Non-pigmented ciliary epithelial cell (primary cell): ENCODE measurements at regions not wholly inside any gene's neighbourhood (a gene's known extent, or its start where the extent isn't known, plus 50 kb on each side); places are given as distances from the start of the nearest gene placed in this dataset.

Source experiments
- DNase-seq: peaks from one replicate; pipeline ENCODE4 v3.0.0-alpha.2; 2010; ENCODE audit warnings: low read depth

GRCh38 chr11:95306801-95307200, 75.8 kb upstream of the SESN3 start:
- DNase-seq, result no peak

DNA sequence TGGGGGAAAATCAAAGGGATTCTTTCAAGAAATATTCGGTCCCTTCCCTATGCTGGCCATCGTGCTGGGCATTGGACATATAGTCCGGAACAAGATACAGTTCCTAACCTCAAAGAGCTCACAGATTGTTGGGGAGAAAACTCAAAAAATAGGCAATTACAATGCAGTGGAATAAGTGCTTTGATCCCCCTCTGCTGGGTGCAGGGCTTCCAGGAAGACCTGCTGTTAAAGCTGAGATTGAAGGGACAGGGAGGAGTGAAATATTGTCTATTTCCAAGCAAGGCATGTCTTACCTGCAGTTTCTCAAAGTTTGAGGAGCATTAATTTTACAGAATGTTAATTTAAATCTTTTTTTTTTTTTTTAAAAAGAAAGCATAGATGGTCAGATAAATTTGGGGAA, 75.1 kb upstream of the SESN3 start:
- no peak for DNase-seq

- no peak for DNase-seq
These were observed 74.7 kb upstream of the SESN3 start for GRCh38 chr11:95305705-95306104.

GRCh38 chr11:95304777-95305176, 73.8 kb upstream of the SESN3 start:
- no peak for DNase-seq

DNA sequence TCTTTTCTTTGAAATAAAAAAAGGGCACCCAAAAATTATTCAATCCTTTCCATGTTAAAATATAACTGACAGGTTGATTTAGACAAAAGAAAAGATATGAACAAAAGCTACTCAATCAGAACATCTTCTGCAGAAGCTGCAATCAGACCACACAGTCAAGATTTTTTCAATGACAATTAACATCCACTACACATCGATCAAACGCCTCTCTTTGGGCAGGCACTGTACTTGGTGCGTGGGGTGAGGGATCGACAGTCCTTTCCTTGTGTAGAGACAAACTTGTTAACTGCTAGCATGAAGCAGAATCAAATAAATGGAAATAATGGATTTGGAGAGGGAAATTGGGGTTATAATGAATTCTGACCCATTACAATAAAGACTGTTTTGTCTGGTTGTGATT, 71.2 kb upstream of the SESN3 start:
- no peak for DNase-seq

DNA sequence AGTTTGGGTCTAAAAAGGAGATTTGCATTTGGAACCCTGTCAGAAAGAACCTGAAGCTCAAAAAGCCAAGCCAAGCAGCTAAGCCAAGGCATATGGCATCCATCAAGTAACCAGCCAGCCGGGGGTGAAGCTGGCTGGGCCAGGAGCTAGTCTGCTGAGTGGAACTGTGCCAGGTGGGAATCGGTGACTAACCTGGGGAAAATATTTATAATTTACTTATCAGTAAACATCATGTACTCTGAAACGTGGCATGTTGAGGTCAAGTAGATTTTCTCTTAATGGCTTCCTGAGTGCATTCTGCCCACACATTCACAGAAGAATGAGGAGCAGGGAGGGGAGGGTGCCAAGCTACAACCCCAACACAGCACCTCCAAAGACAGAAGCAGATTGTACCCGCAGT, 70.5 kb upstream of the SESN3 start:
- no peak for DNase-seq

DNA sequence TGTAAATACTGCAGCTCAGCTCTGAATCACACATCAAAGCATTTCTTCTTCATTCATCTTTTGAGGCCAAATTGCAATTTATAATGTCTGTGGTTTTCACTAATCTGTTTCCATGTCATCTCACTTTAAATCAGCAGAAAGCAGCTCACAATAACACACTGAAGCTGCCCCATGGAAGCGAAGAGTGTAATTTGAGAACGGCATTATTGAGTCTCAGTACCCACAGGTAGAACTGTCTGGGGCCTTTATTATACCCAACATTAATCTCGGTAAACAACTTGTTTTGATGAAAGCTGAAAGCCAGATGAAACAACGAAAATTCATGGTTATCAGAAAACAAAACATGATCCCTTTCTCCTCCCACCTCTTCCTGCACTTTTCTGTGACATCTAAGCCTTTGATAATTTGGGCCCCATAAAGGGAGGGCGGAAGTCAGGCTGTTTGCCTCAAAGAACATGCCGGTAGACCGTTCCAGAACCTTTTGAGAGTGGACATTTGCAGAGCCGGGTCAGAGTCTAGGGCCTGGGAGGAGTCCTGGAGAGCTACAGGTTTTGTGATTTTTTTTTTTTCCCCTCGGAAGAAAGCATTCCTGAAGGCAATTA, 68.2 kb upstream of the SESN3 start:
- DNase-seq, result no peak

- DNase-seq, result no peak
These were observed 66.9 kb upstream of the SESN3 start for GRCh38 chr11:95297680-95298452.

DNA sequence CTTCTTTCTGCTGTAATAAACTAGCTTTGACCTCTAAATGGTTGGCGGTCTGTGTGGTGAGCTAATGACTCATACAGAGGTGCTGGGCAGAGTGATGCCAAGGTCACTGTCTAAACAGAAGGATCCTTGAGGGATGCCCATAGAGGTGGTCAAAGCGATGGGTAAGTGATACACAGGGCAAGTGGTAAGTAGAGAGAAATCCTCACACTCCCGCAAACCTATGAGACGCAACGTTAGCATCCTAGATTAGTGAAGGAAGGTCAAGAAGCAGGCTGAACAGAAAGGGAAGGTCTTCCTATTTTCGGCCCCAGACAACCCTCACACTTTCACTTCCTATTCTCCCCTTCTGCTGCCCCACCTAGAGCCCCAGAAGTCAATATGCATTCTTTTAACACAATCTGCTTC, 65.6 kb upstream of the SESN3 start:
- no peak for DNase-seq

GRCh38 chr11:95296165-95296564, 65.2 kb upstream of the SESN3 start:
- DNase-seq, result no peak

- no peak for DNase-seq
These were observed 64.6 kb upstream of the SESN3 start for GRCh38 chr11:95295382-95296149.

GRCh38 chr11:95294701-95295100, 63.7 kb upstream of the SESN3 start:
- DNase-seq, result no peak

GRCh38 chr11:95293116-95293515, 62.1 kb upstream of the SESN3 start:
- no peak for DNase-seq

DNA sequence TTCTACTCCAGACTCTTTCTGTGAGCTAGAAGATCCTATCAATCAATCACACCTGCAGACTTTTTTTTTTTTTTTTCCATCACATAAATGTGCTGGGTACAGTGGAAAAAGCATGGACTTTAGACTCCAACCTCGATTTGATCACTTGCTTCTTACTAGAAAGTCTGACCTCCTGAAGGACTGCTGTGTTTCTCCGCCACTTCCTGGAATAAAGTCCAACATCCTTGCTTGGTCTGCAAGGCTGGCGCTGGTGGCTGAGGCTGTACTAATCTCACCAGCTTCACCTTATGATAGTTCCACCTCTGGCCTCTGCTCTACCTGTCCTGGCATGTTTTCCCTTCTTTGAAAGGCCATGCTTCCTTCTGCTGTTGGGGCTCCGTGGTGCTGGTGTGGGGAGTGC, 60.9 kb upstream of the SESN3 start:
- DNase-seq, result no peak

- DNase-seq, result no peak
These were observed 58.5 kb upstream of the SESN3 start for GRCh38 chr11:95289378-95290101.

DNA sequence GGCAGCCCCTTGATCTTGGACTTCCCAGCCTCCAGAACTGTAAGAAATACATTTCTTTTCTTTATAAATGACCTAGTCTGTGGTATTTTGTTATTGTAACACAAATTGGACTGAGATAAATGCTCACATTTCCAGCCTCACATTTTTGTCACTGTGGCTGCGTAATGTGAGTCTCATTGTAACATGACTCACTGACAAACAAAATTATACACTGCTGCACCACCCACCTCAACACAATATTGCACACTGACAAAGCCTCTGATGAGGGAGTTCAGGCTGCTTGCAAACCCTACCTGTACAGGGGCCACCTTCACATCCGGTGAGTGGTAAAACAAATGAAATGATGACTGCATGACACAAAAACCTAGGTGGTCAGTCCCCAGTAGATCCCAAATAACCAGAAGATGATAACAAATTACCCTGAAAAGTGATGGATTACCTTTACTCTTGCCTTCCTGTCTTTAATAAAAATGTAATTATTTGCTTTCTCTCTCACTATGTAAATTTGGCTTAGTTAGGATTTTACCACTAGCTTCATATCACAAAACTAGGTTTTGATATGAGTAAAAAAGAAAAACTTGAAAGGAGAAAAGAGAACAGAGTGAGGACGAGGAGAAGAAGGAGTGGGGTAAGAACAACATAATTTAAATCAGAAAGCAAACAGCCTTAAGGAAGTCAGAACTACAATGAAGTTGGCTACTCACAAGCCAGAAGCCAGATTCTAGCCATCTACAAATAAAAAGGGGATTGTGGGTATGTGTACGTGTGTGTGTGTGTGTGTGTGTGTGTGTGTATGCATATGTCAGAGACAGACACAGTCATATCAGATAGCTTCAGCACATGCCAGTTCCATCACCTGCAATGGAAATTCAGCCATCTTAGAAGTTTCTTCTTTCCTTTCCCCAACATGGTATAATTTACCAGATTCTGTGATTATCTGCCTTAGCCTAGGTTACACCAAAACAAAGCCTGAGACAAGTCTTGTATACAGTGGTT, 53.4 kb upstream of the SESN3 start:
- DNase-seq, result no peak

DNA sequence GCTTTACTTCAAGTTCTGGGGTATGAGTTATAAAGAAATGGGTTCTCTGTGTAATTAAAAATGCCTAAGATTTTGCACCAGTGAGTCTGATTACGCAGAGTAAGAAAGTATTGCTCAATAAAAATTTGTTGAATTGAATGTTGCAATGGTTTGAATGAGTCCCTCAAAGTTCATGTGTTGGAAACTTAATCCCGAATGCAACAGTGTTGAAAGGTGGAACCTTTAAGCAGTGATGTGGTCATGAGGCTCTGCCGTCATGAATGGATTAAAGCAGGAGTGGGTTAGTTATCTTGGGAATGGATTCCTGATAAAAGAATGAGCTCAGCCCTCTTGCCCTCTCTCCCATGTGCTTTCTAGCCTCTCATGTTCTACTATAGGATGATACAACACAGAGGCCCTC, 52.6 kb upstream of the SESN3 start:
- no peak for DNase-seq

DNA sequence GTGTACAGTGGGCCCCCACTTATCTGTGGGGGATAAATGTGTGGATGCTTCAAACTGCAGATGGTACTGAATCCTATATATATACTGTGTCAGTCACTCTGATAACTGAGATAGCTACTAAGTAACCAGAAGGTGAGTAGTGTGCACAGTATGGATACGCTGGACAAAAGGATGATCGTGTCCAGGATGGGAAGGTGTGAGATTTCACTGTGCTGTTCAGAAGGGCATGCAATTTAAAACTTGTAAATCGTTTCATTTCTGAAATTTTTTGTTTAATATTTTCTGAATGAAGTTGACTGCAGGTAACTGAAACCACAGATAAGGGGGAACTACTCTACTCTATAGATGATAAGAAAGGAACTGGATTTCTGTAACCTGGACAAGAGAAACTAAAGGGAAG, 52.1 kb upstream of the SESN3 start:
- DNase-seq, result no peak

DNA sequence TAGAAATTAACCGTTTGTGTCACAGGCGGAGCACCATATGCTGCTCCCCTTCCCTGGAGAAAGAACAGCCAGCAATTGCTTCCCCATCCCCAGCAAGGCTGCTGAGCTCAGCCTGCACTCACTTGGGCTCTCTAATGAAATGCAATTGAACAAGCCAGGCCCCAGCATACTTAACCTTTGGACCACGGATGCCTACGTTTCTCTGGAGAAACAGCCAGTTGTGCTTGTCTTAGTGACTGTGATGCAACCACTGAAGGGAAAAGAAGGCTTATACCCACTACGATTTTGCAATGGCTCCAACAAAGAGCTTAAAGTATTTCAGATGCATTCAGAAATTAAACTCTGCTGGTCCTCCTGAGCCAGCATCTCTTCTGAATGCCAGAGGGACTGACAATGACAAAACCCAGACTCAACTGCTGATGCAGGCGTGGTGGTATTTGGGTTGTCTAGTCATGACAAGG, 51.3 kb upstream of the SESN3 start:
- DNase-seq, result no peak
